SK-N-SH (cell line): ENCODE measurements at regions not wholly inside any gene's neighbourhood (a gene's known extent, or its start where the extent isn't known, plus 50 kb on each side); places are given as distances from the start of the nearest gene placed in this dataset.

ENCODE experiments used
- EP300 ChIP-seq, 2 experiments: IDR thresholded peaks; 2 replicates each; pipeline versions ENCODE4 v1.4.0 to v1.6.1; 2012; ENCODE audit warnings: borderline replicate concordance in 1 of 2, low read depth in 1 of 2, low read length in 1 of 2
- JUND ChIP-seq: IDR thresholded peaks from 2 replicates; pipeline ENCODE4 v1.4.0; 2012
- NRF1 ChIP-seq: IDR thresholded peaks from 2 replicates; pipeline ENCODE4 v1.6.1; 2012; ENCODE audit warnings: low read depth, mild to moderate bottlenecking, low read length
- RCOR1 ChIP-seq: fragments of 150-350 bp; IDR thresholded peaks from 2 replicates; pipeline ENCODE4 v1.6.1; 2017; ENCODE audit warnings: antibody characterized with exemption, low read length
- TEAD4 ChIP-seq: IDR thresholded peaks from 2 replicates; pipeline ENCODE4 v1.4.0; 2012; ENCODE audit warnings: mild to moderate bottlenecking, borderline replicate concordance; ENCODE audit not compliant: insufficient read depth
- YY1 ChIP-seq: IDR thresholded peaks from 2 replicates; pipeline ENCODE4 v1.4.0; 2012; ENCODE audit warnings: low read depth, mild to moderate bottlenecking
- TF ChIP-seq, protein P1 (sequence below): fragments of 200-600 bp; sonication (generic); IDR thresholded peaks from 2 replicates; pipeline ENCODE4 v1.6.1; 2017; ENCODE audit warnings: antibody characterized with exemption, mild to moderate bottlenecking, moderate library complexity
- TF ChIP-seq, protein P2 (sequence below): IDR thresholded peaks from 2 replicates; pipeline ENCODE4 v1.6.1; 2012; ENCODE audit warnings: mild to moderate bottlenecking, low read depth, low read length, moderate library complexity

GRCh38 chr2:58896638-58897037, 655.5 kb upstream of the FANCL start:
- TF ChIP-seq, protein P1, sequence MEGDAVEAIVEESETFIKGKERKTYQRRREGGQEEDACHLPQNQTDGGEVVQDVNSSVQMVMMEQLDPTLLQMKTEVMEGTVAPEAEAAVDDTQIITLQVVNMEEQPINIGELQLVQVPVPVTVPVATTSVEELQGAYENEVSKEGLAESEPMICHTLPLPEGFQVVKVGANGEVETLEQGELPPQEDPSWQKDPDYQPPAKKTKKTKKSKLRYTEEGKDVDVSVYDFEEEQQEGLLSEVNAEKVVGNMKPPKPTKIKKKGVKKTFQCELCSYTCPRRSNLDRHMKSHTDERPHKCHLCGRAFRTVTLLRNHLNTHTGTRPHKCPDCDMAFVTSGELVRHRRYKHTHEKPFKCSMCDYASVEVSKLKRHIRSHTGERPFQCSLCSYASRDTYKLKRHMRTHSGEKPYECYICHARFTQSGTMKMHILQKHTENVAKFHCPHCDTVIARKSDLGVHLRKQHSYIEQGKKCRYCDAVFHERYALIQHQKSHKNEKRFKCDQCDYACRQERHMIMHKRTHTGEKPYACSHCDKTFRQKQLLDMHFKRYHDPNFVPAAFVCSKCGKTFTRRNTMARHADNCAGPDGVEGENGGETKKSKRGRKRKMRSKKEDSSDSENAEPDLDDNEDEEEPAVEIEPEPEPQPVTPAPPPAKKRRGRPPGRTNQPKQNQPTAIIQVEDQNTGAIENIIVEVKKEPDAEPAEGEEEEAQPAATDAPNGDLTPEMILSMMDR = no peak
- TF ChIP-seq EP300 (IDR thresholded peaks at IDR 0.05; ENCODE audit: borderline replicate concordance in 1 of 2, low read depth in 1 of 2, low read length in 1 of 2) (no peak), NRF1 (no peak), JUND (no peak), YY1 (no peak), RCOR1 (no peak), TEAD4 (no peak)
- TF ChIP-seq, protein P2, sequence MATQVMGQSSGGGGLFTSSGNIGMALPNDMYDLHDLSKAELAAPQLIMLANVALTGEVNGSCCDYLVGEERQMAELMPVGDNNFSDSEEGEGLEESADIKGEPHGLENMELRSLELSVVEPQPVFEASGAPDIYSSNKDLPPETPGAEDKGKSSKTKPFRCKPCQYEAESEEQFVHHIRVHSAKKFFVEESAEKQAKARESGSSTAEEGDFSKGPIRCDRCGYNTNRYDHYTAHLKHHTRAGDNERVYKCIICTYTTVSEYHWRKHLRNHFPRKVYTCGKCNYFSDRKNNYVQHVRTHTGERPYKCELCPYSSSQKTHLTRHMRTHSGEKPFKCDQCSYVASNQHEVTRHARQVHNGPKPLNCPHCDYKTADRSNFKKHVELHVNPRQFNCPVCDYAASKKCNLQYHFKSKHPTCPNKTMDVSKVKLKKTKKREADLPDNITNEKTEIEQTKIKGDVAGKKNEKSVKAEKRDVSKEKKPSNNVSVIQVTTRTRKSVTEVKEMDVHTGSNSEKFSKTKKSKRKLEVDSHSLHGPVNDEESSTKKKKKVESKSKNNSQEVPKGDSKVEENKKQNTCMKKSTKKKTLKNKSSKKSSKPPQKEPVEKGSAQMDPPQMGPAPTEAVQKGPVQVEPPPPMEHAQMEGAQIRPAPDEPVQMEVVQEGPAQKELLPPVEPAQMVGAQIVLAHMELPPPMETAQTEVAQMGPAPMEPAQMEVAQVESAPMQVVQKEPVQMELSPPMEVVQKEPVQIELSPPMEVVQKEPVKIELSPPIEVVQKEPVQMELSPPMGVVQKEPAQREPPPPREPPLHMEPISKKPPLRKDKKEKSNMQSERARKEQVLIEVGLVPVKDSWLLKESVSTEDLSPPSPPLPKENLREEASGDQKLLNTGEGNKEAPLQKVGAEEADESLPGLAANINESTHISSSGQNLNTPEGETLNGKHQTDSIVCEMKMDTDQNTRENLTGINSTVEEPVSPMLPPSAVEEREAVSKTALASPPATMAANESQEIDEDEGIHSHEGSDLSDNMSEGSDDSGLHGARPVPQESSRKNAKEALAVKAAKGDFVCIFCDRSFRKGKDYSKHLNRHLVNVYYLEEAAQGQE = no peak
